ENCODE measurements at regions not wholly inside any gene's neighbourhood (a gene's known extent, or its start where the extent isn't known, plus 50 kb on each side); places are given as distances from the start of the nearest gene placed in this dataset.

DNA sequence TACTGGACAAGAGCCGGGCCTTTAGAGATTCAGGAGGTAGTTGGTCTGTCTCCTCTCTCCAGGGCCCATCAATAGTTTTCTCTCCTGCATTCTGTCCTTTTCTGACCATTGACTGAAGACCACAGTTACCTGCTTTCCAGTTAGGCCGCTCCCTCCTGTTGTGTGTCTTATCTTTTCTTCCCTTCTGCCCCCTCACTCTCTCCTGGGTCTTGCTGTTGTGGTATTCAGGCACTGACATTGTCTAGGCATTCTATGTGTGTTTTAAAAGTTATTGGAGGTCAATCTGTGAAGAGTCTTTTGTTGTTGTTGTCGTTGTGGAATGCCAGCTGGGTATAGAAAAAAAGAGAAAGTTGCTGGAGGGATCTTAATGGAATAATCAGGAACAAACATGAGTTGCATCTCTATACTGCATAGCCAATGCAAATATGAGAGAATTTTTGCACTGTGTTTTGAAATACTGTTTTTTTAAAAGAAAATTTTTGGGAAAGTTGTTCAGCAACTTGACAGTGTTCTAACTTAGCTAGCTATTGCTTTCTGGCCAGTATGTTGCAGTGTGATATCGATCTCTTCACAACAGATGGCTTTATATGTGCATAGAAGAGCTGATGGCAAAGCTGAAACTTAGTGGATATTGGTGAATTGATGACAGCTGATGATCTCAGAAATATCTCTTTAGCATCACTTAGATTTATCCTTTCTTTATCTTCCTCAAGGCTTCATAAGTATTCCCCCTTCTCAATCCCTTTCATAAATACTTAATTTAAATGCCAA lies 240.7 kb downstream of the C4orf33 start:
- TF ChIP-seq, protein P1, sequence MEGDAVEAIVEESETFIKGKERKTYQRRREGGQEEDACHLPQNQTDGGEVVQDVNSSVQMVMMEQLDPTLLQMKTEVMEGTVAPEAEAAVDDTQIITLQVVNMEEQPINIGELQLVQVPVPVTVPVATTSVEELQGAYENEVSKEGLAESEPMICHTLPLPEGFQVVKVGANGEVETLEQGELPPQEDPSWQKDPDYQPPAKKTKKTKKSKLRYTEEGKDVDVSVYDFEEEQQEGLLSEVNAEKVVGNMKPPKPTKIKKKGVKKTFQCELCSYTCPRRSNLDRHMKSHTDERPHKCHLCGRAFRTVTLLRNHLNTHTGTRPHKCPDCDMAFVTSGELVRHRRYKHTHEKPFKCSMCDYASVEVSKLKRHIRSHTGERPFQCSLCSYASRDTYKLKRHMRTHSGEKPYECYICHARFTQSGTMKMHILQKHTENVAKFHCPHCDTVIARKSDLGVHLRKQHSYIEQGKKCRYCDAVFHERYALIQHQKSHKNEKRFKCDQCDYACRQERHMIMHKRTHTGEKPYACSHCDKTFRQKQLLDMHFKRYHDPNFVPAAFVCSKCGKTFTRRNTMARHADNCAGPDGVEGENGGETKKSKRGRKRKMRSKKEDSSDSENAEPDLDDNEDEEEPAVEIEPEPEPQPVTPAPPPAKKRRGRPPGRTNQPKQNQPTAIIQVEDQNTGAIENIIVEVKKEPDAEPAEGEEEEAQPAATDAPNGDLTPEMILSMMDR (IDR thresholded peaks at IDR 0.05) = no peak
- no peak for TF ChIP-seq ZFX (IDR thresholded peaks at IDR 0.05; ENCODE audit: borderline replicate concordance)
